C4-2B (cell line): ENCODE measurements at regions not wholly inside any gene's neighbourhood (a gene's known extent, or its start where the extent isn't known, plus 50 kb on each side); places are given as distances from the start of the nearest gene placed in this dataset.

Experiments used
- ZFX ChIP-seq: fragments of 450-650 bp; IDR thresholded peaks from 2 replicates; pipeline ENCODE4 v1.6.1; 2017
- TF ChIP-seq, protein P1 (sequence below): fragments of 450-650 bp; conservative IDR thresholded peaks from 2 replicates; pipeline ENCODE4 v1.5.1; 2017; ENCODE audit warnings: mild to moderate bottlenecking

DNA sequence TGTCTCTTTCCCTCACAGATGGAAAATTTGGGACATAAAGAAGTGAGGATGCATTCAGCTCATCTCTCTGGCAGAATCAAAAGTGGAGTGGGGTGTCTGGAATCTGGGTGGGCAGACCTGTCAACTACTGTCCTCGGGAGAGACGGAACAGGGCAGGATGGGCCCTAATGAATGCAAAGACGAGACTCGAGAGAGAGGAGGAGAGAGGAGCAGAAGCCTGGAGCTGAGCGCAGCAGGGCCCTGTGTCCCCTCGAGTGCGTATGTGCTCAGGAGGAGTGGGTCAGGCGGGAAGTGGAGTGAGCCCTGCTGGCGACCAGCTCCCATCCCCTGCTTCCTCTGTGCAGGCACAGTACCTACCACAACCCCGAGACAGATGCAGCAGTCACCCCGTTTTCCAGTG lies 78.9 kb downstream of the TEX29 start:
- TF ChIP-seq, protein P1, sequence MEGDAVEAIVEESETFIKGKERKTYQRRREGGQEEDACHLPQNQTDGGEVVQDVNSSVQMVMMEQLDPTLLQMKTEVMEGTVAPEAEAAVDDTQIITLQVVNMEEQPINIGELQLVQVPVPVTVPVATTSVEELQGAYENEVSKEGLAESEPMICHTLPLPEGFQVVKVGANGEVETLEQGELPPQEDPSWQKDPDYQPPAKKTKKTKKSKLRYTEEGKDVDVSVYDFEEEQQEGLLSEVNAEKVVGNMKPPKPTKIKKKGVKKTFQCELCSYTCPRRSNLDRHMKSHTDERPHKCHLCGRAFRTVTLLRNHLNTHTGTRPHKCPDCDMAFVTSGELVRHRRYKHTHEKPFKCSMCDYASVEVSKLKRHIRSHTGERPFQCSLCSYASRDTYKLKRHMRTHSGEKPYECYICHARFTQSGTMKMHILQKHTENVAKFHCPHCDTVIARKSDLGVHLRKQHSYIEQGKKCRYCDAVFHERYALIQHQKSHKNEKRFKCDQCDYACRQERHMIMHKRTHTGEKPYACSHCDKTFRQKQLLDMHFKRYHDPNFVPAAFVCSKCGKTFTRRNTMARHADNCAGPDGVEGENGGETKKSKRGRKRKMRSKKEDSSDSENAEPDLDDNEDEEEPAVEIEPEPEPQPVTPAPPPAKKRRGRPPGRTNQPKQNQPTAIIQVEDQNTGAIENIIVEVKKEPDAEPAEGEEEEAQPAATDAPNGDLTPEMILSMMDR, result no peak
- no peak for TF ChIP-seq ZFX
